ENCODE measurements at regions not wholly inside any gene's neighbourhood (a gene's known extent, or its start where the extent isn't known, plus 50 kb on each side); places are given as distances from the start of the nearest gene placed in this dataset.

GRCh38 chr2:150088538-150088937, 398.9 kb downstream of the RND3 start:
- H3K27ac ChIP-seq (ENCODE audit: low read length), result no peak overlapping the region
- BruUV-seq (replicated peaks), result no TSS peak
- POLR2A ChIA-PET, result no interaction called here
- in situ Hi-C loops (cut with HindIII; ENCODE audit: low pct_unique_long_range_greater_than_20kb, low sequenced_read_pairs), result no loop called here
- CTCF ChIA-PET, result no interaction called here
- no peak for TF ChIP-seq POLR2AphosphoS5 (IDR thresholded peaks at IDR 0.05; ENCODE audit: low read depth, low read length)
- TF ChIP-seq TCF7L2 (IDR thresholded peaks at IDR 0.05; ENCODE audit: low read depth, low read length), result no peak
- TF ChIP-seq REST (IDR thresholded peaks at IDR 0.05; ENCODE audit: insufficient read depth in 1 of 2, low read depth in 2 of 2, low read length in 1 of 2), result no peak
- no peak for TF ChIP-seq CTCF (IDR thresholded peaks at IDR 0.05)
- no peak for TF ChIP-seq SIN3A (IDR thresholded peaks at IDR 0.05; ENCODE audit: borderline replicate concordance, insufficient read depth, low read depth, low read length)
- intact Hi-C loops (cut with micrococcal nuclease; ENCODE audit: unreplicated experiment), result no loop called here
- no peaks in the 10 kb centered on the region for H3K27me3 ChIP-seq (ENCODE audit: control insufficient read depth, insufficient read depth, low read length)
- H3K9me3 ChIP-seq (ENCODE audit: control insufficient read depth, insufficient read depth, low read depth, low read length), result peaks cover 3% of the 10 kb centered on the region; the same call in 1 of the 2 replicates
- no peak overlapping the region for H3K4me3 ChIP-seq (ENCODE audit: low read depth in 2 of 2, low read length in 2 of 2)
- no peaks in the 10 kb centered on the region for H3K36me3 ChIP-seq (ENCODE audit: control insufficient read depth, insufficient read depth, low read length)
- no peaks in the 10 kb centered on the region for H3K4me1 ChIP-seq (ENCODE audit: control insufficient read depth, insufficient read depth, low read length)
- ATAC-seq (no peak), DNase-seq (ENCODE audit: low read depth, low spot score) (no peak)

GRCh38 chr2:150085478-150085877, 402.0 kb downstream of the RND3 start:
- in situ Hi-C loops (cut with HindIII; ENCODE audit: low pct_unique_long_range_greater_than_20kb, low sequenced_read_pairs), result no loop called here
- ChIA-PET POLR2A (interaction anchor here (0.7 kb wide), 1 partner anchor 241 kb away, joined by 4 read pairs; no protein-coding TSS in a partner anchor), CTCF (interaction anchor here (0.7 kb wide), 1 partner anchor 136 kb away, joined by 3 read pairs; no protein-coding TSS in a partner anchor)

More at GRCh38 chr2:150085478-150085877, 402.0 kb downstream of the RND3 start:
- no peaks in the 10 kb centered on the region for H3K36me3 ChIP-seq (ENCODE audit: control insufficient read depth, insufficient read depth, low read length)
- no peaks in the 10 kb centered on the region for H3K27me3 ChIP-seq (ENCODE audit: control insufficient read depth, insufficient read depth, low read length)
- BruUV-seq (replicated peaks), result no TSS peak
- no peak overlapping the region for H3K4me3 ChIP-seq (ENCODE audit: low read depth in 2 of 2, low read length in 2 of 2)
- TF ChIP-seq REST (IDR thresholded peaks at IDR 0.05; ENCODE audit: insufficient read depth in 1 of 2, low read depth in 2 of 2, low read length in 1 of 2) (no peak), POLR2AphosphoS5 (IDR thresholded peaks at IDR 0.05; ENCODE audit: low read depth, low read length) (no peak), CTCF (IDR thresholded peaks at IDR 0.05) (no peak), TCF7L2 (IDR thresholded peaks at IDR 0.05; ENCODE audit: low read depth, low read length) (no peak), SIN3A (IDR thresholded peaks at IDR 0.05; ENCODE audit: borderline replicate concordance, insufficient read depth, low read depth, low read length) (no peak)
- ATAC-seq, result no peak
- no peak for DNase-seq (ENCODE audit: low read depth, low spot score)
- intact Hi-C loops (cut with micrococcal nuclease; ENCODE audit: unreplicated experiment), result no loop called here
- H3K4me1 ChIP-seq (ENCODE audit: control insufficient read depth, insufficient read depth, low read length), result no peaks in the 10 kb centered on the region
- H3K27ac ChIP-seq (ENCODE audit: low read length), result no peak overlapping the region
- H3K9me3 ChIP-seq (ENCODE audit: control insufficient read depth, insufficient read depth, low read depth, low read length), result peaks cover 3% of the 10 kb centered on the region; the same call in 1 of the 2 replicates
